HG03097 (cell line): ENCODE measurements at regions not wholly inside any gene's neighbourhood (a gene's known extent, or its start where the extent isn't known, plus 50 kb on each side); places are given as distances from the start of the nearest gene placed in this dataset.
"Not testable (repeated sequence)": the region's sequence is repeated elsewhere in the genome, so short reads cannot be mapped to it uniquely, and the experiment has no call there.

Experiments
- ATAC-seq: cut with Tn5 transposase; IDR thresholded peaks from one replicate; pipeline ENCODE4 v1.9.1; 2021; ENCODE audit not compliant: unreplicated experiment, low FRiP score

- ATAC-seq = no peak
Measured at GRCh38 chr10:109426987-109427386, 496.3 kb downstream of the XPNPEP1 start.

GRCh38 chr10:109418795-109419194 lies 504.5 kb downstream of the XPNPEP1 start:
- ATAC-seq = no peak

- no peak for ATAC-seq
Measured at GRCh38 chr10:109417803-109418202, 505.5 kb downstream of the XPNPEP1 start.

GRCh38 chr10:109412353-109412752 lies 511.0 kb downstream of the XPNPEP1 start:
- no peak for ATAC-seq

GRCh38 chr10:109411917-109412316 lies 511.4 kb downstream of the XPNPEP1 start:
- no peak for ATAC-seq

- ATAC-seq = no peak
Measured at GRCh38 chr10:109405338-109405737, 518.0 kb downstream of the XPNPEP1 start.

GRCh38 chr10:109403551-109403950 lies 519.8 kb downstream of the XPNPEP1 start:
- no peak for ATAC-seq

GRCh38 chr10:109393425-109393824 lies 529.9 kb downstream of the XPNPEP1 start:
- no peak for ATAC-seq

- no peak for ATAC-seq
Measured at GRCh38 chr10:109386921-109387320, 536.4 kb downstream of the XPNPEP1 start.

- ATAC-seq = no peak
Measured at GRCh38 chr10:109386101-109386500, 537.2 kb downstream of the XPNPEP1 start.

GRCh38 chr10:109379186-109379585 lies 544.1 kb downstream of the XPNPEP1 start:
- ATAC-seq = no peak

- ATAC-seq = no peak
Measured at GRCh38 chr10:109374215-109374614, 549.1 kb downstream of the XPNPEP1 start.

- no peak for ATAC-seq
Measured at GRCh38 chr10:109359316-109359715, 564.0 kb downstream of the XPNPEP1 start.

- ATAC-seq = no peak
Measured at GRCh38 chr10:109358325-109358724, 565.0 kb downstream of the XPNPEP1 start.

GRCh38 chr10:109348324-109348723 lies 575.0 kb downstream of the XPNPEP1 start:
- ATAC-seq = no peak

GRCh38 chr10:109343293-109343692 lies 580.0 kb downstream of the XPNPEP1 start:
- ATAC-seq = no peak

GRCh38 chr10:109341986-109342385 lies 581.3 kb downstream of the XPNPEP1 start:
- no peak for ATAC-seq

- no peak for ATAC-seq
Measured at GRCh38 chr10:109328001-109328400, 595.3 kb downstream of the XPNPEP1 start.

GRCh38 chr10:109327266-109327665 lies 596.0 kb downstream of the XPNPEP1 start:
- no peak for ATAC-seq

GRCh38 chr10:109324721-109325120 lies 598.6 kb downstream of the XPNPEP1 start:
- no peak for ATAC-seq

GRCh38 chr10:109317746-109318366 lies 605.5 kb downstream of the XPNPEP1 start:
- no peak for ATAC-seq

GRCh38 chr10:109314016-109314415 lies 609.3 kb downstream of the XPNPEP1 start:
- not testable (repeated sequence) for ATAC-seq

GRCh38 chr10:109312555-109312954 lies 610.8 kb downstream of the XPNPEP1 start:
- ATAC-seq = not testable (repeated sequence)
